ENCODE measurements at regions not wholly inside any gene's neighbourhood (a gene's known extent, or its start where the extent isn't known, plus 50 kb on each side); places are given as distances from the start of the nearest gene placed in this dataset.
"Not testable (repeated sequence)": the region's sequence is repeated elsewhere in the genome, so short reads cannot be mapped to it uniquely, and the experiment has no call there.

DNA sequence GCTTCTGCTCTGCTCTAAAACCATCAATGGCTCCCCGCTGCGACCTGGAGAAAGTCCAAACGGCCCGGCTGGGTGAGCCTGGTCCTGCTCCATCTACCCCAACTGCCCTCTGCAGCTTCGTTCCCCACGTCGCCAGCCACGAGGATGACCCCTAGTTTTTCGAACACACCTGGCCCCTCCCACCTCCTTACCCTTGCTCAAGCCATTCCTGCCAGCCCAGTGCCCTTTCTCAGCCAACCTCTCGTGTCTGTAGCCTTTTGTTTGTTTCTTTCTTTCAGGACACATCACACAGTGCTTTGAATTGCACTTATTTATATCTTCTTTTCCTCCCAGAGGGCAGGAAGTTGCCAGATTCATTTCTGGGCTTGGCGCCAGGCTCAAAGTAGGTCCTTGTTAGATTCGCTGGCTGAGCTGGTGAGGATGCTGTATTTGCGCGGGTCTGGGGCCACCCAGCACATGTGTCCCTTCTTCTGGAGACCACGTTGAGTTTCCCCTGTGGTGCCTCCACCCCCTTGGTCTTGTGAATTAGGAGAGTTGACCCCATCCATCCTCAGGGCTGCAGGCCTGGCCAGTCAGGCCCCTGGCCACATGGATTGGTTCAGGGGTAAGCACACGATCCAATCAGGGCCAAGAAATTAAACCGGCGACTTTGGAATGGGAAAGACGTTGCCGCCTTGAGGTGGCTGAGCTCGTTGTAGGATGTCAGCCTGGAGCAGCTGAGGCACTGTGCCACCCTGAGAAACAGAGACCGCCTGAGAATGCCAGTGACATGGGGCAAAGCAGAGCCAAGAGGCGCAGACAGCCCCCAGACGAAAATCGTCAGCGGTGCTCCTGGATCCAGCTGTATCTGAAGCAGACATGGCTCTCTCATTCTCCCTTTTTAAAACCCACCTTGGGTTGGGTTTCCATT lies 156.0 kb downstream of the CEBPB start:
- DNase-seq, result peak; percentile 90

DNA sequence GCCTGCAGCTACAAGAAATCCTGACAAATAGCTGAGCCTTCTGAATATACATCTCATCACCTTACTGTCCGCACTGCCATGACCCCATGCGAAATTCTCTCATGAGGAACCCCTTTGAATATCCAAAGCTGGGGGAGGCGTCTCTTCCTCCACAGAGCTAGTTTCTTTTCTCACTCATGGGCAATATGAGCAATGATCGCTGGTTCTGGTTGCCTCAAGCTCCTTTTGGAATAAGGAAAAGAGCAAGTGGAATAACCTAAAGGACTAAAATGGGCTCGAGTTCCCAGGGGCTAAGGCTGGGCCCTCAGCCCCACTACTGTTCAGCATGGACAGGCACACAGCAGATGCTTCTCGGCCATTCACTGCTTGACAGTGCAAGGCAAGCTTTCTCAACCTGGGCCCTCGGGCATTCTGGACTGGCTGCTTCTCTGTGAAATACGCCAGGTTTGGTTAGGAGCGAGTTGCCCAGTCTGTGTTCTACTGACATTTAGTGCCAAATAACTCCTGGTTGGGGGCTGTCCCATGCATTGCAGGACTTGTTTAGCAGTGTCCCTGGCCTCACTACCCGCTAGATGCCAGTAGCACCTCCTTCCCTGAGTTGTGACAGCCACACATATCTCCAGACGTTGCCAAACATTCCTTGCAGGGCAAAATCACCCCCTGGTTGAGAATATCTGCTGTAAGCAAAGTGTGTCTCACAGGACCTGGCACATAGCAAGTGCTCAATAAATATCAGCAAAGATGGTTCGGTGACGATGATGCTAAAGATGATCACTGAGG lies 156.8 kb downstream of the CEBPB start:
- DNase-seq, result no peak

DNA sequence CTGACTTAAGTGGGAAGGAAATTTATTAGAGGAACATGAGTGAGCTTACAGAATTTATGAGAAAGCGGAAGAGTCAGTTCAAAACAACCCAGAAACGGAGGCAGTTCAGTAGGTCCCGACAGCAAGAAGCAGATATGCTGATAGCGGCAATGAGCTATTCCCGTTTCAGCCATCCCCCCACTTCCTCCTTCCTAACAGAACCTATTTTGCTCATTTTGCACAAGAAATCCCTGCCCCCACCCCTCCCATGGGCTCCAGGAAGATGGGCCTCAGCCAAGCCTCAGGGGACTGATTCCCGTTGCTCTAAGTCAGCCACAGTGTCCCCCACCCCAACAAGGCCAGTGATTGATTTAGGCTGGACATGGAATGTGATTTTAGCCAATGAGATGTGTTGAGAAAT lies 157.5 kb downstream of the CEBPB start:
- DNase-seq, result peak; percentile 29

DNA sequence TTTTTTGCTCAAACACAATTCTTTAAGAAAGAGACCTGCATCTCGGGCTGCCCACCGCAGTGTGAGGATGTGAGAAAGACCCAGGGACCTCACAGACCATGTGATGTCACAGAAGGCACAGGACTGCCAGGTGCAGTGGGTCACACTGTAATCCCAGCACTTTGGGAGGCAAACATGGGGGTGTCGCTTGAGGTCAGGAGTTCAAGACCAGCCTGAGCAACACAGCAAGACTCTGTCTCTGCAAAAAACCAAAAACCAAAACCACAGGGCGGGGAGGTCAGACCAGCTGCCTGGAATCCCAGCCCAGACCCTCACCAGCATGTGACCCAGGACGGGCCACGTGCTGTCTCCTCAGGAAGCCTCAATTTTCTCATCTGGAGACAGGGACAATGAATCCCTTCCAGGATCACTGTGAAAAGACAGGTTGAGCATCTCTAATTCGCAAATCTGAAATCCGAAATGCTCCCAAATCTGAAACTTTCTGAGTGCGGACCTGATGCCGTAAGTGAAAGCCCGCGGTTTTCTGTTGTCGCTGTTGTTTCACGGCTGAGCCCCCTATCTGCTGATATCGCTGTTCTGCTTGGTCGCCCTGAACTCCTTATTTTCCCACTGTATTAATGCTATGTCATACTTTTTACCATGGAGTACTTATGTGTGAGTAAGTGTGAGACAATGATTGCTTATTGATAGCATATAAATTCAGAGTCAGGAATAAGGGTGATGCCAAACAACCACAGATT lies 159.5 kb upstream of the PTPN1 start:
- no peak for DNase-seq

DNA sequence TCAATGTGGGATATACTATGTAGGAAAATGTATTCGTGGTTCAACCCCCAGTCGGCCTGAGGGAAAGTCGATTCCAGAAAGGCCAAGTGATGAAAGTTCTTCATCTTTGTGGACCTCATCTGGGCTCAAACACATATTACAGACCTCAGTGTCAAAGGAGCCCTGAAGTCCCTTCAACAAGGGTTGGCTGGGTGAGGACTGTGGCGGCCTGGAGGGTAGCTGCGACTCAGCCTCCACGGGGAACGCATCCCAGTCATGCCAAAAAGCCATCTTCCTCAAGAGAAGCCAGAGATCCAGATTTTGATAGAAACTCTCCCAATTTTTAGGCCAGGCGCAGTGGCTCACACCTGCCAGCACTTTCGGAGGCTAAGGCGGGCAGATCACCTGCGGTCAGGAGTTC lies 158.6 kb upstream of the PTPN1 start:
- DNase-seq, result no peak

DNA sequence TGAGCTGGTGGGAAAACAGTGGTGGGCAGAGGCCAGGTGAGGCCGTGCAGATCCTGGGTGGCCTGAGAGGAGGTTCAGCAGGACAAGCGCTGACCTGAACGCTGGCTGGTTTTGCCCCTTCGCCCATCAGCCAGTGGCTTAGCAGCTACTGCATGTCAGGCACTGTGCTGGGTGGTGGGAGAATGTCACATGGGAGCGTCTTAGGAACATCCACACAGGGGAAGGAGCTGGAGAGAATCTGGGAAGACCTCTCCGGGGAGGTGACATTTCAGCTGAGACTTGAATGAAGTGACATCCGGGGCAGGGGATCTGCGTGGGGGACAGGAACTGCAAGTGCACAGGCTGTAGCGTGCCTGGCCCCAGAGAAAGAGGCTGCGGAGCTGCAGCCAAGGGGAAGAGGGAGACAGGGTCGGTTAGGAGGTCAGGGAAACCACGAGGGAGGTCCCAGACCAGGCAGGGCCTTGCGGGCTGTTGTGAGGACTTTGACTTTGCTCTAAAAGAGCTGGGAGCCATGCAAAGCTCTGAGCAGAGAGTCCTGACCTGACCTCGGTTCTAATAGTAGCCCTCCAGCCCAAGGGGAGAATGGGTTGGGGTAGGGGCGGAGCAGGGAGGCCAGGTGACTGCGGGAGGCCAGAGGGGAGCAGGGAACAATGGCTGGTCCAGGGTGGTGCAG lies 156.8 kb upstream of the PTPN1 start:
- DNase-seq, result no peak

DNA sequence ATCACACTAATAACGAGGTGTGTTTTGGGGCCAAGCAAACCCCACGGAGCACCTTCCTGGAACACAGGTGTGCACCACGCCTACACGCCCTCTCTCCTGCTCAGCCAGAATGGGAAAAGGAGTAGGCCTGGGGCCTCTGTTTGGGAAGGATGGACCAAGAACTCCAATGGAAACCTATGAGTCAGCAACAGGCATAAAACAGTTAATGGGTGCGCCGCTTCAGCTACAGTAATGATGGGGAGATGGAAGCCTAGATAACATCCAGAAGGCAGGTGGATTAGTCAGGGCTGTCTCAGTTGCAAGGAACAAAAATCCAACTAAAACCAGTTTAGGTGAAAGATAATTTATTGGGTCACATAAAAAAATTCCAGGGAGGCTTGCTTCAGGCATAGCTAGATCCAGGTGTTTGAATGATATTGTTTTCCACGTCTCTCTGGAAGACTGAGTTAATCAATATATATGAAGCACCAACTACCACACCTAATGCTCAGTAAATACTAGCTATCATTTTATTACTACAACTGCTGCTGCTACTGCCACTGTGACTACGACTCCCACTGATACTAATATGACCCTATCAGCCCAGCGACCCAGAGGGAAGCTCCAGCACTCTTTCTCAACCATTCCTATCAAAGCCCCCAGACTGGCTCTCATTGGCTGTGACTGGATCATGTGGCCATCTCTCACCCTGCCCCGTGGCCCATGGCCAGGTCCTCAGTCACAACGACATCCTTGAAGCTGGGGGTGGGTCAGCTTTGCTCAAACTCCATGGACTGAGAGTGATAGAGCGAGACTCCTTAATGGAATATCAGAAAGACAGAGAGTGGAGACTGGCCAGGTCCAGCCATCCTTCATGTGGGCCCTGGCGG lies 155.2 kb upstream of the PTPN1 start:
- DNase-seq, result no peak

DNA sequence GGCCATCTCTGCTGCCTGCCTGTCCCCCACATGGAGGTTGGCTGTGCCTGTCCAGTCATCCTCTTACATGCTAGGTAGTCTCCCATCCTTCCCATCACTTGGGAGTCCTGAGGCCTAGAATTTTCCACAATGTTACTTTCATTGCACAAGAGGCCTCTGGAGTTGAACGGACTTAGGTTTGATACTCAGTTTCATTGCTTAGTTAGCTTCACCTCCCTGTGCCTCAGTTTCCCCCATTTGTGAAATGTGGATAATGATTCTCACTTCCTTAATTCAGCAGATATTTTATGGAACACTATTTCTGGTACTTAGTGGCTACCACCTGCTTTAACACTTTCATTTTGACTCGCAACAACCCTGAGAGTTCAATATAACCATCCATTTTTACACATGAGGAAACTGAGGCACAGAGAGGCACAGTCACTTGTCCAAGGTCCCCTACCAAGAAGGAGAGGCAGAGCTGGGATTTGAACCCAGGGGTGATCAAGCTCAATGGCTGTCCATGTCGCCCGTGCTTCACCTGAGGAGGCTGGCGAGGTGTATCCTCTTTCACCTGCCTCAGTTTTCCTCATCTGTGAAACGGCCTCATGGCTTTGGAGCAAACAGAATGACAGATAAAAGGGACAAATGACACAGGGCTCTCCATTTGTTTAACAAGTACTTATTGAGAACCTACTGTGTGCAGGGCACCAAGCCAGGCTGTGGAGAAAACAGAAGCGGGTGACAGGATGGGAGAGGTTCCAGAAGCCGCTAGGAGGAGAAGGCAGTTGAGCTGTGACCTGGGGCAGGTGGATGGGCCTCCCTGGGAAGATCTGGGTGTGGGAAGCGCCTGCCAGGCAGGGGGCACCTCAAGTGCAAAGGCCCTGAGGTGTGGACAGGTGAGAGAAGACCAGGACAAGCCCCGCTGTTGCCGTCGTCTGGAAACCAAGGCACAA lies 154.3 kb upstream of the PTPN1 start:
- DNase-seq, result no peak

DNA sequence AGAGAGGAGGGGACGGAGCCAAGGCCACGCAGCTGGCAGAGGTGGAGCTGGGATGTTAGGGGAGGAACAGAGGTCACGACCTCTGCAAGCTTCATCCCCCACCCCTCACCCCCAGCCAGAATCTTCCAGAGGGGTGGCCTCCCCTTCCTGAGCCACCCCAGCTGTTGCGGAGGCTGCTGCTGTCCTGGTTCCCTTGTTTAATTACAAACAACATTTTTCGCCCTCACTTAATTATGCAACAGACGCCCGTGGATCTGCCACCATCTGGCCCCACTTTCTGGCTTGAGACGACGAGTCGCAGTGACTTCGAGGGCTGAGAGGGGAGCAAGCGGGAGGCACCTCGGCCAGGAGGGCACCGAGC lies 153.7 kb upstream of the PTPN1 start:
- DNase-seq, result no peak

DNA sequence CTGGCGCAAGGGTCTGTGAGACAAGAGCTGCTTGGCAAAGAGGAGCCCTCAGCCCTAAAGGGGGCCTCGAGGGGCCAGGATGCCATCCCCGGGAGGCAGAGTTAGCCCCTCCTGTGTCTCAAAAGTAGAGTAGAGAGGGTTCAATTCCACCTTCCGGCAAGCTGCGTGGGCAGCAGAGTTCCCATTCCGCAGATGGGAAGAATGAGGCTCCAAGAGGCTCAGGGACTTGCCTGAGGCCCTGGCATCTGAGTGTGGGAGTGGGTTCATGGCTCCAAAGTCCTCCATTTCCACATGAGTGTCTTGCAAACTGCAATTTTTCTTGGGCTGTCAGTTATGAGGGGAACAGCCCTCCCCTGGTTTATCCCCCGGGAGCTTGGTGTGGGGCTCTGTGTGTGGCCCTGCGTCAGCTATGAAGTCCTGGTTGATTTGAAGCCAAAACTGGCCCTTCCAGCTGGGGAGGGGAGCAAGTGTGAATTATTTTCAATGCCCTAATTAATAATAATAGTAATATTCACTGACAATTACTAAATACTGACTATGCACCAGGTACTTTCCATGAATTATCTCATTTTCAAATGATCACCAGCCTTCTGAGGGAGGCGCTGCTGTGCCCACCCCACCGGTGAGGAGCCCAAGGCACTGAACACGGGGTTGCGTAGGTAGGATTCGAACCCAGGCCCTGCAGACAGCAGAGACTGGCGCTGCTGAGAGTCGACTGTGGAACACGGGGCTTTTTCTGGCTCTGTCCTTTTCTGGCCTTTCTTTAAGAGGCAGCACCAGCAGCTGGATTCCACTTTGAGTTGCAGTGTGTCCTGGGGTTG lies 153.0 kb upstream of the PTPN1 start:
- DNase-seq, result no peak

DNA sequence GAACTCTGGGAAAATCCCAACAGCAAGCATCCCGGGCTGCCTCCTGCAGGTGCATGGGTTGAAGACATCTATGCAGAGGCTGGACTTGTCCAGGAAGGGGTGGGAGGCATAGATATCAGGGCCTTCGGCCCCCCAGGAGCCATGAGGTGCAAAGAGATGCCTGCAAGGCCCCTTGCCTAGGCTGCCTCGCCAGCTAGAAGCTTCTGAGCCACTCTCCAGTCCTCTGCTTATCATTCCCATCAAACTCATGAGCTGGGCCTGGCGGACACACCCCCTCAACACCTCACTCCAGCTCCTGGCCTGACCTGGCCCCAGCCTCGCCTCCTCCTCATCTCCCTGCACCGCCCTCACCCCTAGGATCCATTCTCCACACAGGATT lies 152.4 kb upstream of the PTPN1 start:
- DNase-seq, result no peak

DNA sequence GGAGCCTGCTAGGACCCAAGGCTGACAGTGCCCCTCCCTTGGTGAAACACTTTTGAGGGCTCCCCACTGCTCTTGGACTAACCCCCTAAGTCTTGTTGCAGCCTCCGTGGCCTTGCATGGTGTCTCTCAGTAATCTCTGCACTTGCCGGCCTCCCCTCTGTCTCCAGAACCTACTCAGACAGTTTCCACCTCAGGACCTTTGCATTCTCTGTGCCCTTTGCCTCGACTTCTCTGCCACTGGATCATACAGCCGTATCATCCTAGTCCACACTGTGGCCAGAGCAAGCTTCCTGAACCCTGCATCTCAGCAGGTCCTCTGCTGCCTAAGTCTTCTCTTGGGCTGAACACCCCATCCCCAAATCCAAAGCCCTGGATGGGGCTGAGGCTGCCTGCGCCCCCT lies 152.0 kb upstream of the PTPN1 start:
- no peak for DNase-seq

DNA sequence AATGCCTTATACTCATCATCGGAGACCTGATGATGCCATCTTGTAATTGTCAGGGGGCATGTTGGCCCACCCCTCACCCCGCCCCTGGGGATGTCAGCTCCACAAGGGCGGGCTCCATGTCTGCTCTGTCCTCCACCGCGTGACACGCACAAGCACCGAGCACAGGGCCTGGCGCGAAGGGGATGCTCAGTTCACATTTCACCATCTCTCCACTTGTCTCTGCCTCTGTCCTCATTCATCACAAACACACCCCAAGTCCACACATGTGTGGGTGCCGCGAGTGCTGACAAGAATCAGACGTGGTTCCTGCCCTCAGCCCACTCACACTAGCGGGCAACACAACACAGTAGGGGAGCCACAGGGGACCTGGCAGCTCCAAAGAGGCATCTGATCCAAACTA lies 151.2 kb upstream of the PTPN1 start:
- no peak for DNase-seq

DNA sequence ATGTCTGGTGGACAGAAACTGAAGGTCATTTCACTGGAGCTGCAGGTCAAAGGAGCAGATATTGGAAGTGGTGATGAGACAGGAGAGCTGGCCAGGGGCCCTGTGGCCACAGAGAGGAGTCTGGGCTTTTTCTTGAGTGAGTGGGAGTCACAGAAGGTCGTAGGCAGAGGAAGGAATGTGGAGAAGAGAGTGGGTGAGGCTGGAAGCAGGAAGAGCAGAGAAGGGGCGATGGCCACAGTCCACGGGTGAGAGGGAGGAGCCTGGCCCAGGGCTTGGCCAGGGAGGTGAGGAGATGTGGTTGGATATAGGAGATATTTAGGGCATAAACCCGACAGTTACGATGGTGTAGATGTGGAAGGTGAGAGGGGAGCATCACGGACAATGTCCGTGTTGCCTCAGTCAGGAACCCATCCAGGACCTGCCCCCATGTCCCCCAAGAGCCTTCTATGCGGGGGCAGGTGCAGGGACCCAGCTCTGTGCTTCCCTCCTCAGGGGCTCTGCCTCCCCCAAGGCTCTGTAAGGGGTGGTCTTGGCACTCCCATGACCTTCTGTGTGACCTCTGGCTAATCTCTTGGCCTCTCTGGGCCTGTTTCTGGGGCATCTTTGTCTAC lies 150.5 kb upstream of the PTPN1 start:
- no peak for DNase-seq

DNA sequence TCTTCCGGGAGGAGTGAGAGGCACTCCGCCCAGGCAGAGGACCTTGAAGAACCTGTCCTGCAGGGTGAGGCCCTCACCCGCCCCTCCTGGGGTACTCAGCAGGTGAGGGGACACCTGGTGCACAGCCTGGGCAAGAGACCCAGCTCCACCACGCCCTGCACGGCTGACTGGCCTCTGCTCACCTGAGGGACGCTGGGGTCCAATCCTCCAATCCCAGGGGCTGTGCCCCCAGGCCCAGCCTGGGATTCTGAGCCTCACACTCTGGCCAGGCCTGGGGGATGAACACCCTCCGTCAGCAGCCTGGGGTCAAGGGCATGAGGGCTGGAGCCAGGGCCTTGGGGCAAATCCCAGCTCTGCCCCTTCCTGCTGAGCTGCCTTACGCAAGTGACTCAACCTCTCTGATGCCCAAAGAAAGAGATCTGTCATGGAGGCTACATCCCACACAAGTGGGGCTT lies 149.9 kb upstream of the PTPN1 start:
- no peak for DNase-seq

DNA sequence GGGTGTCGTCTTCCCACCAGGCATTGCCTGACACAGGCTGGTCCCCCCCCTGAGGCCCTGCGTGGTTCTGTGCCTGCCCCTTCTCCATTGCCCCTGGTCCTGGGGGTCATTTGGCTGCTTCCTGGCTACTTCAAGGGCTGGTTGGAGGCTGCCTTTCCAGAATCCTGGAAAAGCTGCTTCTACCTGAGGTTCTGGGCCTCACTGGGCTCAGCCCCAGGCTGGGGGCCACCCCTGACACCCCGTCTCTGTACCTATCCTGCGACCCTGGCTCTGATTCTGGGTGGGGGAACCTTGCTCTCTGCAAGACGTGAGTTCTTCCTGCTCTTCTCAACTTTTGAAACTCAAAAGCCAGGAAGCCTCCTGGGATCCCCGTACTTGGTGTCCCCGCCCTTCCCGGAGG lies 149.3 kb upstream of the PTPN1 start:
- DNase-seq, result no peak

DNA sequence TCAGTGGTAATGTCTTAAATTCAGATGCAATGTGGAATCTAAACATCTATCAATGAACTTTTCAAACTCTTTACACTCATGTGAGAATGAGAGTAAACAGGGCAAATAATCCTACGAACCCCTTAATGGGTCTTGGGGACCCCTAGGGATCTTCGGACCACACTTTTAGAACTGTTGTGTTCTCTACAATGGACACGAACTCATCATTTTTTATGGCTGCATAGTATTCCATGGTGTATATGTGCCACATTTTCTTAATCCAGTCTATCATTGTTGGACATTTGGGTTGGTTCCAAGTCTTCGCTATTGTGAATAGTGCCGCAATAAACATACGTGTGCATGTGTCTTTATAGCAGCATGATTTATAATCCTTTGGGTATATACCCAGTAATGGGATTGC lies 148.0 kb upstream of the PTPN1 start:
- DNase-seq, result not testable (repeated sequence)

DNA sequence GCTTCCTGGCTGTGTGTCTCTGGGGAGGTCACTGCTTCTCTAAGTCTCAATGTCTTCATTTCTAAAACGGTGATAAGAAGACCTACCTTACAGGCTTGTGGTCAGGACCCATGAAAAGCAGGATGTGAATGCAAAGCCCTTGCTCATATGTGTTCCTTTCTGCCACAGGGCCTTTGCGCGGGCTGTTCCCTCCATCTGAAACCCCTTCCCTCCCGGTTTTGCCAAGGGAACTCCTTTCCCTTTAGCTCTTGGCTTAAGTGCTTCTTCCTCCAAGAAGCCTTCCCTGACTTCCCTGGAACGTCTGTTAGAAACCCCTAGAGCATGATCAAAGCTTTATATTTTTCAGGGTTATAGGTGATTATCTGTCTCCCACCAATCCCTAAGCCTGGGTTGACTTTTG lies 147.2 kb upstream of the PTPN1 start:
- DNase-seq, result no peak

DNA sequence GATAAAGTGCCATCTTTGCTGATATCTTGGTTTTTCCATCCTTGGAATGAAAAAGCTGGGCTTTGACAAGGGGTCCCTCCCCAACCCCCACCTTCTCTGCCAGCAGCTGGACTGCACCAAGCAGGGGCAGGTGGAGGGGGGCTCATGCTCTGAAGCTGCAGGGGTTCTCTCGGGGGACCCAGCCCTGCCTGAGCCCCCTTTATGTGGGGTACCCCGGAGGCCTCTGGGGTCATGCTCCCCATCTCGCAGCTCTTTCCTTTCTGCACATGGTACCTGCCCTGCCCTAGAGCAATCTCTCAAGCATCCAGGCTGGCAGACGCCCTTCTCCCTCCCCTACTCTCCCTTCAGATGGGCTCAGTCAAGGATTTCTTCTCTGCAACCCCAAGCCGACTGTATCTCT lies 146.7 kb upstream of the PTPN1 start:
- no peak for DNase-seq

All from fibroblast of upper back skin (primary cell).